CD4-positive, alpha-beta T cell treated with Interleukin-10 for 1 hour (primary cell): ENCODE measurements at regions not wholly inside any gene's neighbourhood (a gene's known extent, or its start where the extent isn't known, plus 50 kb on each side); places are given as distances from the start of the nearest gene placed in this dataset.
"Not testable (repeated sequence)": the region's sequence is repeated elsewhere in the genome, so short reads cannot be mapped to it uniquely, and the experiment has no call there.

Experiments used
- DNase-seq: peaks from one replicate; pipeline ENCODE4 v3.0.0-alpha.2; 2020

DNA sequence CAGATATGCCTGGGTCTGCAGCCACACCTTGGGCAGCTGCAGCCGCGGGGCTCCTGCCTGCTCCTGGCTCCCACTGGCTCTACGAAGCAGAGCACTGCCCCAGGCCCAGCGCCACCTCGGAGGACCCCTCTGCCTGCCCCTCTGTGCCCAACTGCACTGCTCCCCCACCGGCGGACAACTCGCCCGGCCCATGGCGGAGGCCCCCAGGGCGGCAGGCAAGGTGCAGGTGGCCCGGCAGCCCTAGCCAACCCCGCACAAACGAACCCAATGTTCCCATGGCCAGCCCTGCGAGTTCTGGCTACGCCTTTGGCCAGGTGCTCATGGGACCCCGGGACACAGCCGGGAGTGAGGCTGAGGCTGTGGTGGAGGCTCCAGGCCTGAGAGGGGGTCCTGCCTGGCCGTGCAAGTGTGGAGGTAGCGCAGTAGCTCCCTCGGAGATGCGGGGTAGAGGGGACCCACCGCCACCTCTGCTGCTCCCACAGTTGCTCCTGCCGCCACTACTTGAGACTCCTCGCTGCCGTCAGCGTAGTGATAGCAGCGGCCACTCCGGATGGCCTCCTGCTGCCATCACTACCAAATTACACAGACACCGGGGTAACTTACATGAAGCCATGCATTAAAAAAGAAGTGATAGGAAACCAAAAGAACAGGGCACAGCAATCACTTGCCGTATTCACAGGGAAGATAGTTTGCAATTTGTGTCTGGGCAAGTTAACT is 97.3 kb upstream of the SP4 start:
- no peak for DNase-seq

DNA sequence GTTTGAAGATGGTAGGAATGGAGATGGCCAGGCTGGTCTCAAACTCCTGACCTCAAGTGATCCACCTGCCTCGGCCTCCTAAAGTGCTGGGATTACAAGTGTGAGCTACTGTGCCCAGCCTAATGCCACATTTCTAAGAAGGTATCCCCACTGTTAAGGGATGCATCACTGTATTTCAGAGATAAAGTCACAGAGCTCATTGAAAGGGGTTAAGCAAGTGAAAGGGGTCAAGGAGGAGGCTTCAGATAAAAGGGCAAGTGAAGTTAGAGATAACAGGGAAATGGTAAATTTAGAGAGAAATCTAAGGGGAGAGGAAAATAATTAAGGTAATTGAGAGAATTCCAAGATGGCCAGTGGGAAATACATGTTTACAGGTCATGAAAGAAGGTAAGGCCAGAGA is 93.0 kb upstream of the SP4 start:
- DNase-seq: no peak

DNA sequence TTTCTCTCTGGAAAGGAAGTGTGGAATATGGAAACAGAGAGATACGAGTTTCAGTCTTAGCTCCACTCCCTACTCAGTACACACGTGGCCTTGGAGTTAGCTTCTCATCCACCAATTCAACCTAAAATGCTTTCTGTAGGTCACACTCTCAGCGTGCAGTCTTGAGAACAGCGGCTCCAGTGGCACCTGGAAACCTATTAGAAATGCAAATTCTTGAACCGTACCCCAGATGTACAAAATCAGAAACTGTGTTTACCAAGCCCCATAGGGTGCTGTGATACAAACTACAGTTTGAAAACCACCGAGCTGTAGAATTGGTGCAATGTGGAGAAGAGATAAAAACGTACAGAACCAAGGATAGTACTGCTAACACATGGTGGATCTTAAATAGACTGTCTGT is 91.1 kb upstream of the SP4 start:
- no peak for DNase-seq

DNA sequence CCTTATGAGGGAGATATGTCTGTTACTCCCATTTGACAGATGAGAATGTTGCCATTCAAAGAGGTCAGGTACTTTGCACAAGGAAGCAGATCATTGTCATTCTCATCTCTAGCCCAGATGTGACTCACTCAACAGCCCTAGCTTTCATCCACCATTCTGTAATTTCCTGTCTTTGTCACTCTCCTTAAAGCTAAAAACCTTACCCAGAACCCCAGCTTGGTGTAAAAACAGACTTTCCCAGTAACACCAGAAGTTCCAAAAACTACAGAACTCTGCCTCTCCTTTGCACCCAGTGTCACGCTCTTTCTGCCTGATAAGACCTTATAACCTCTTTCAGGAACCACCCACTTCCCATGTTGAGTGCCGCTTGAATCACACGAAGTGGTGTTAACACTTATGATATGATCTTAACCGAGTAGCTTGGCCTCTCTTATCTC is 89.1 kb upstream of the SP4 start:
- DNase-seq: peak; percentile 56

DNA sequence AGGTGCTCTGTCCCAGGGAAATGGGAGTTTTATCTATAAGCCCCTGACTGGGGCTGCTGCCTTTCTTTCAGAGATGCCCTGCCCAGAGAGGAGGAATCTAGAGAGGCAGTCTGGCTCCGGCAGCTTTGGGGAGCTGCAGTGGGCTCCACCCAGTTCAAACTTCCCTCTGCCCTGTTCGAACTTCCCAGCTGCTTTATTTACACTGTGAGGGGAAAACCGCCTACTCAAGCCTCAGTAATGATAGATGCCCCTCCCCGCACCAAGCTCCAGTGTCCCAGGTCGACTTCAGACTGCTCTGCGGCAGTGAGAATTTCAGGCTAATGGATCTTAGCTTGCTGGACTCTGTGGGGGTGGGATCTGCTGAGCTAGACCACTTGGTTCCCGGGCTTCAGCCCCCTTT is 83.0 kb upstream of the SP4 start:
- DNase-seq: not testable (repeated sequence)

DNA sequence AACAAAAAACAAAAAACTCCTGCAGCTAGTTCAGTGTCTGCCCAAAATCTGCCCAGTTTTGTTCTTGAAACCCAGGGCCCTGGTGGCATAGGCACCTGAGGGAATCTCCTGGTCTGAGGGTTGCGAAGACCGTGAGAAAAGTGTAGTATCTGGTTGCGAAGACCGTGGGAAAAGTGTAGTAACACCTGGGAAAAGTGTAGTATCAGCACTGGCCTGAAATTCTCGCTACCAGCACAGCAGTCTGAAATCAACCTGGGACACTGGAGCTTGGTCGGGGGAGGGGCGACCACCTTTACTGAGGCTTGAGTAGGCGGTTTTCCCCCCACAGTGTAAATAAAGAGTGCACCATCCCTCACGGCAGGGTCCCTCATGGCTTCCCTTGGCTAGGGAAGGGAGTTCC is 82.5 kb upstream of the SP4 start:
- DNase-seq: no peak

DNA sequence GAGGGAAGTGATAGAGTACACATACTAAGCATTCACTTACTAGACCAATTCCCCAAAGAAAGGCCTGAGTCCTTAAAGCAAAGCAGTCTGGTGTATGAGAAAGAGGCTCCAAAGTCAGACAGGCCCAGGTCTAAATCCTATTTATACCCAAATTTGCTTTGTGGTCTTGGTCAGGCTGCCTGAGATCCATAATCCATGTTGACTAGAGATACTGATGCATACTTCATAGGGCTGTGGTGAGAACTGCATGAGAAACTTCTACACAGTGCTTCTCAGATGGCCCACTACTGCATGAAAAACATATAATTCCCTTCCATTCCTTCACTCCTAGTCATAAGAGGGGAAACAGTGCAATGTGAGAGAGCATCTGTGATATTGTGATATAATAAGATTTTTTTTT is 81.6 kb upstream of the SP4 start:
- no peak for DNase-seq

DNA sequence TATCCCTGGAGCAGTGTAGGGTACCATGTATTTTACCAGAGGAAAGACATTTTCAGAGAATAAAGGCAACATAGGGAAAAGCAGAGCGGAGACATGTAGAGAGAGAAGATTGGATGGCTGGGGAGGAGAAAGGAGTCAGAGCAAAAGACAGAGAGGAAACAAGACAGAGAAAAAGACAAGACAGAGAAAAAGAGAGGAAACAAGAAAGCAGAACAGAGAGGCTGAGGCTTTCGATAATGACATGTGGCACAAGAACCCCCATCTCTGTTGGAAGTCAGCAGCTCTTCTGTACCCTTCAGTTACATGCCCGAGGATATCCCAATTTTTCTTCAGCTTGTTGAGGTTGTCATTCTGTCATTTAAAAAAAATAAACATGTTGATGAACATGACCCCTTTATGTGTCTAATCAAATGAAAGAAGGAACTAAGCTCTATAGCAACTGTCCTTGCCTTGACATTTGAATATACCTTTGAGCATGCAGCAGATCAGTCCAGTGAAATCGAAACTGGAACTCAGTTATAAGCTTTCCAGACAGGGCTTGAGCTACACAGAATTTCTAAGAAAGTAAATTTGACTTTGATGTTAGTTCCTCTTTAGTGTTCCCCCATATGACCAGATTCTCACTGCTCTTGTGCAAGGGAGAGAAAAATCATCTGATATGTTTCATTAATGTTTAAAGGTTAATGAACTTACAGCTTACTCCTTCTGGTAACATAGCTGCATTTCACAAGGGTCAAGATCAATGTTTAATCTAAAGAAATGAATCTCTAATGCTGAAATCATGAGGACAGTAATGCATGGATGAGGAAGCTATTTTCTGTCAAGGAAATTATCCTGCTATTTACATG is 75.1 kb upstream of the SP4 start:
- peak; percentile 65 for DNase-seq

DNA sequence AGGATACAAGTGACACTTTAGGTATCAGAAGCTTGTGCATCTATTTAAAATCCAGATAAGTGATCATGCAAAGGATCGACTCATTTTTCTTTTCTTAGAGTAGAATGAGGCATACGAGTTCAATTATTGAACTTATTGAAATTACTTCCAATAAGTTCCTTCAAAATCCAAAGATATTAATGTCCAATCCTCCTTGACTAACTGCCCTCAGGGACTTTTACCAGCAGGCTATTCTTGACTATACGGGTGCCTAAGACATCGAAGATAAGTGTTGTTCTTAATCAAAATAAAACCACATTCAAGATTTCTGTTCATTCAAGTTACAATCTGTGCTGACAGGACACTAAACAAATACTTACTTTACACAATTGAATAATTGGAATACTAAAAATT is 74.5 kb upstream of the SP4 start:
- no peak for DNase-seq

DNA sequence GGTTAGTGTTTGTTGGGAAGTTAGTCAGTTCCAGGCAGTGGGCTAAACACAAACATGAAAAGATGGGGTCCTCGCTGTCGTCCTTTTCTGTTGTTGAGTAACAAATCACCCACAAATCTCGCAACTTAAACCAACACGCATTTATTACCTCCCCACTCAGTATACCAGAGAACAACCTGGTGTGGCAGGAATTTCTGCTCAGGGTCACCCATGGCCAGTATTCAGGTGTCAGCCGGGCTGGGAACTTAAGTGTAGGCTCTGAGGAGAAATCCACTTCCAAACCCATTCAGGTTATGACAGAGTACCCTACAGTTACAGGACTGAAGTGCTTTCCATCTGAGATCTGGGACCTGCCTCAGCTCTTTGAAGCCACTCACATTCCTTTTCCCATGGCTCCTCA is 73.6 kb upstream of the SP4 start:
- DNase-seq: no peak

DNA sequence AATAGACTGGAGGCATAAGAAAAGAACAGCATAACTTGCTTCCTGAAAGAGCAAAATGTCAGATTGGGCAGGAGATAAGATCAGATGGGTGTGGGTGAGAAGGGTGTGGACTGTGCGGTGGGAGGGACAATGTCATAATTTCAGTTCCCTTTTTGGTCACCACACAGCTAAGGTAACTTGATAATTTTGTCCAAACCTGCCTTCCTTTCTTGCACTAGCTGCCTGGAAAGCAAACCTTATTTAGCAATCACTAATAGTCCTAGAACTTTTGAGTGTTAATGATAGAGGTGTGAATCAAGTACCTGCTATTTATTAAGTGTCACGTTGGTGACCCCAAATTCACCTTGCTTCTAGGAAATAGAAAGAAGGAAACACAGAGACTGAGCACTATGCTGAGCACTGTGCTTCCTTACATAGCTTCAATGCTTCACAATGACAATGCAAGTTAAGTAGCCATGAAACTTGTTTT is 72.4 kb upstream of the SP4 start:
- DNase-seq: peak; percentile 76

DNA sequence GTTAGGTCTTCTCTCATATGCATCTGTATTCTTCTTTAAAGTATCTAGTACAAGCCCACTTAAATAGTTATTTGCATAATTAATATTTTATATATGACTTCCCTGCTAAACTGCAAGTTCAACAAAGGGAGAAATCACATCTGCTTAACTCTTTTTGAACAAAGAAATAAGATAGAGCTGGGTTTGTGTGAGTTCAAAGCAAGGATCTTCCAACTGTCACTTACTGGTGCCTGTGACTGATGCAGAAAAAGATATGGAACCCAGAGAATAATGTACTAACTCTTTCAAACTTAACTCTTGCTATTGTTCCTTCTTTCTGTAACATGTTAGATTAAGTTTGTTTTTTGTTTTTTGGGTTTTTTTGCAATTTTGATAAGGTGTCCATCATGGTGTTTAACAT is 71.3 kb upstream of the SP4 start:
- no peak for DNase-seq

DNA sequence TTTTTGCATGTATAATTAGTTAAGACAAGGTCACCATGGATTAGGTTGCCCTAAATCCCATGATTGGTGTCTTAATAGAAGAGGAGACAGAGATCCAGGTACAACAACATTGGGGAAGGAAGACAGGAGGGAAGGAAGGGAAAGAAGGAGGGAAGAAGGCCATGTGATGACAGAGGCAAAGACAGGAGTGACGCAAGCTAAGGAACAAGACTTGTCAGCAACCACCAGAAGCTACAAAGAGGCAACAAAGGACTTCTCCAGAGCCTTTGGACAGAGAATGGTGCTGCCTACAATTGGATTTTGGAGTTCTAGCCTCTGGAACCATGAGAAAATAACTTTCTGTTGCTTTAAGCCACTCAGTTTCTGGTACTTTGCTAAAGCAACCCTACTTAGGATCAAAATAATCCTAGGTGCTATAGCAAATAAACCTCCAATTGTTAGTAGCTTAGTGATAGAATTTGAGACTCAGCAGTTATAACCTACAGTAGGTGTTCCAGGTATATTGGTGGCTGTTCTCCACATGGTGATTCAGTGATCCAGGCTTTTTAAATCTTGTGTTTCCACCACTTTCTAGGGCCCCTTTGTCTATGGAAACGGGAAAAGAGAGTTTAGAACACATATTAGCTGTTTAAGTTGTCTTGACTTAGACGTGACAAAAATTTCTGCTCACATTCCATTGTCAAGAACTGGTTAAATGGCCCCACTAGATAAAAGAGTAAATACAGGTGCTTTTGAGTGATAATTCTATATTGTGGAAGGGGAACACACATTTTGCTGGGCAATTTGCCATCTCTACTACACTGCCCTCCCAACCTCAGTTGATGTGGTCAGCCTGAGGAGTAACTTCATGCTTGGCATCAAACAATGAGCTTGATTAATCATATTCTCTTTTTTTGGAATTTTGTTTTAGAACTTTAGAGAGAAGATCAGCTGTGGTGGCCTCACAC is 70.5 kb upstream of the SP4 start:
- DNase-seq: no peak

DNA sequence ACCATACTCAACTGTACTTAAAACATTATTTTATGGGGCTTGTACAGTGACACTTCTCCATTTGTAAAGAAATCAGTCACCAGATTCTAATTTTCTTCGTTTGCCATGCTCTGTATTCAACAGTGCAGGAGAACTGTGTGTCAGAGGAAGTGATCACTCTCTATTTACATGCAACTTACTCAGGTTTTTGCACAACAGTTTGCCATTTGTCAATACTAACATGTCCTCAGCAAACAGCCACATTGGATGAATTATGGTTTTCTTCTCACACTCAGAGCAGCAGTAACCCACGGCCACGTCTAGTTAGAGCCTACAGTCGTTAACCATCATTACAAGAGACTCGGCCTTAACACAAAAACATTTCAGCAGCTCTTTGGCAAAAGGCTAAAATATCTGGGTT is 69.2 kb upstream of the SP4 start:
- no peak for DNase-seq

DNA sequence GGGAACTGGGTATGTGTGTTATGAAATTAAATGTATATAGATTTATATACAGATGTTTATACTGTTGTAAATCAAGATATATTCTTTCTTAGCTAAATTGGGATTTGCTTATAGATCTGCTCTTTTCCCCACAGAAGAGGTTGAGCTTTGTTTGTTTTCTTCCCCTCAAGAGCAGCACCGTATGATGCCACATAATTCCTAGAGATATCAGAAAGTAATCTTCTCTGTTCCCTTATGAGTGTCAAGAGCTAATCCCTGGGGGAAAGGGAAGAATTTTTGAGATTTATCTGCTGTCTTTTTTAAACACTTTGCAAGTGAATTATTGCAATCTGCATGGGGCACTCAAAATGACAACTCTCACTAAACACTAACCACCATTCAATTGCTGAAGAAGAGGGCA is 68.7 kb upstream of the SP4 start:
- DNase-seq: no peak

DNA sequence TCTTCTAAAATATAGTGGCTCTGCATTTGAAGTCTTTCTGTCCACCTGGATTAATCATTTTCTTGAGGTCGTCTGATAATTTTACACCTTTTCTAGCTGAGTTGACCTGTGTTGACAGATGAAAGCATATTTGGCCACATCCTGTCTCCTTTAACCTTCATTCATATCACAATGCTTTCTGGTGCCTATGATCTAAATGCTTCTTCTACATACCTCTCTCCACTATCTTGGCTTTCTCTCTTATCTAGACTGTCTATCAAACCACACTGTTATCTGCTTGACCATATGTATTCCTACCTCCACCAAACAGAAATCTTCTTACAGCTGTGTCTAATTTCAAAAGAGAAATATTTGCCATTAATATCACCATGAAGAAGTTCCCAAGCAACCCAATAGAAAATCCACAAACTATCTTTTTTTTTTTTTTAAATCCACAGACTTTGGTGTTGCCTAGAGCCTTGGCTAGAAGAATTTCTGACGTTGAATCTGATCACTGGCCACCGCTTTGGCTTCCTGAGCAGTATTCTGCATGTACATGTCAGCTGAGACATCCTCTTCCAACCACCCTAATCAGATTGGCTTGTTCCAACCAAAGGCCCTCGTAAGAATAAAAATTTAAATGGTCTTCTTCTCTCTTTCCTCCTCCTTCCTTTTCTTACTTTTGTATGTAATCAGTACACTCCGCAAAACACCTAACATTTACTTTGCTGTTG is 66.3 kb upstream of the SP4 start:
- no peak for DNase-seq

DNA sequence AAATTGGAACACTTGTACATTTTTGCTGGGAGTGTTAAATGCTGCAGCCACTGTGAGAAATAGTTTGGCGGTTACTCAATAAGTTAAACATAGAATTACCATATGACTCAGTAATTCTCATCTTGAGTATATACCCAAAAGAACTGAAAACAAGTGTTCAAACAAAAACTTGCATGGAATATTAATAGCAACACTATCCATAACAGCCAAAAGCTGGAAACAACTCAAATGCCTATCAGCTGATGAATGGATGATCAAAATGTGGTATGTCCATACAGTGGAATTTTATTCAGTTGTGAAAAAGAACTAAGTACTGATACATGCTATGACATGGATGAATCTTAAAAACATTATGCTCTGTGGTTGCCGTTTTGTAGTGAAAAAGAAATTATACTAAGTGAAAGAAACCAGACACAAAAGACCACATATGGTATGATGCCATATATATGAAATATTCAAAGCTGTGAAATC is 63.0 kb upstream of the SP4 start:
- DNase-seq: no peak

DNA sequence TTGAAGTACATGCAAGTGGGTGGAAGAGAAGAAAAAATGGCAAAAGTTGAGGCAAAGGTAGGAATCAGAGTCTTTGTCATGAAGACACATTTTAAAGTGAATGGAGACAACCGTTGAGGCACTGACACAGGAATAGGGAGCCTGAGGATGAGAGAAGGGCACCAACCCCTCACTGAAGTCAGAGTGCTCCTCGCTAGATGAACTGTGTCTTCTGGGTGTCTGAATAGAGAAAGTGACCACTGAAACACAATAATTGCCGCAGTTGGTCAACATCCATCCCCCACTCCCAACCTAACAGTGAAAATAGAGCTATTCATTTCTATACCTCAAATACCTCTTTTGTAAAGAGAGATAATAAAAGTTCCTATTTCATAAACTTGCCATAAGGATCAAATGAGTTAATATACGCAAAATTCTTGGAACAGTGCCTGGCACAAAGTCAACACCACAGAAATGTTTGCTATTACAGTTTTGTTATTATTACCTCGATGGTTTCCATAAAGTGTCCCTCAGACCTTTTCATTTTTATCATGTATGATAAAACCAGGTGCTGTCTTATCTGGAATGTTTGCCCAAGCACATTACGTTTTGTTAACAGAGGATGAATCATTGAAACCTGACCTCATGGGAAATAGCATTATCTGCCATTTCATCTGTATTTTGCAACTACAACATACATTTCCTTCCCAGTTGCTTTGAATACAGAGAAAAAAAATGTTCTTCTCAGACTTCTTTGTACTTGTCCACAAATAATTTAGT is 61.8 kb upstream of the SP4 start:
- no peak for DNase-seq

DNA sequence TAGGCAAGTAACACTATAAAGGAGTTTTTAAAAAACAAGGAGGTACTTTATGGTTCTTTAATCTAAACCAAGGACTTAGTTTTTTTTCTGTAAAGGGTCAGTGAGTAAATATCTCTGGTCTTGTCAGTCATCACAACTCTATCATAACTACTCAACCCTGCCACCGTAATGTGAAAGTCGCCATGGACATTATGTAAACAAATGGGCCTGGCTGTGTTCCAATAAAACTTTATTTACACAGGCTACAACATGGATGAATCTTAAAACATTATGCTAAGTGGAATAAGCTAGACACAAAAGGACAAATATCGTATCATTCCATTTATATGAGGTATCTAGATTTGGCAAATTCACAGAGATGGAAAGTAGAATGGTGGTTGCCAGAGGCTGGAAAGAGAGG is 60.8 kb upstream of the SP4 start:
- no peak for DNase-seq

DNA sequence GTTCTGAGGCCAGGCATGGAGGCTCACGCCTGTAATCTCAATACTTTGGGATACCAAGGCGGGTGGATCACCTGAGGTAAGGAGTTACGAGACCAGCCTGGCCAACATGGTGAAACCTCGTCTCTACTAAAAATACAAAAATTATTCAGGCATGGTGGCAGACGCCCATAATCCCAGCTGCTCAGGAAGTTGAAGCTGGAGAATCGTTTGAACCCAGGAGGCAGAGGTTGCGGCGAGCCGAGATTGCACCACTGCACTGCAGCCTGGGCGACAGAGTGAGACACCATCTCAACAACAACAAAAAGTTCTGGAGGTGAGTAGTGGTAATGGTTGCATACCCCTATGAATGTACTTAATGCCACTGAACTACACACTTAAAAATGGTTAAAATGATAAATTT is 60.3 kb upstream of the SP4 start:
- no peak for DNase-seq

DNA sequence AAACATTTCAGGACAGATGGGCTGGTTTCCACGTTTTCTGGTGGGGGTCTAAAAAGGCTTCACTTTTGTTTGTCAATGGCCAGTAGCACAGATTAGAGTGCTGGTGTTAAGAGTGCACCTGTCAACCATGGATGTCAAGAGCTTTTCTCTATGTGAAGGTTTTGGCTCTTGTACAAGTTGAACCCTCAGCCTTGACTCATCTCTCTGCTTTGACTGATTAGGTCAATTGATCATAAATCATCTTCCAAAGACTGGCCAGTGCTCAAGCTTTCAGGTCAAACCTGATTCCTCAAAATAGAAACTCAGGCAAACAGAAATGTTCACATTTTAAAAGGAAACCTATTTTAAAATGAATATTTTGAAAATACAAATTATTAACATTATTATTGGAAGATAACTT is 59.6 kb upstream of the SP4 start:
- no peak for DNase-seq
